ENCODE measurements at regions not wholly inside any gene's neighbourhood (a gene's known extent, or its start where the extent isn't known, plus 50 kb on each side); places are given as distances from the start of the nearest gene placed in this dataset.

- TF ChIP-seq, protein P1, sequence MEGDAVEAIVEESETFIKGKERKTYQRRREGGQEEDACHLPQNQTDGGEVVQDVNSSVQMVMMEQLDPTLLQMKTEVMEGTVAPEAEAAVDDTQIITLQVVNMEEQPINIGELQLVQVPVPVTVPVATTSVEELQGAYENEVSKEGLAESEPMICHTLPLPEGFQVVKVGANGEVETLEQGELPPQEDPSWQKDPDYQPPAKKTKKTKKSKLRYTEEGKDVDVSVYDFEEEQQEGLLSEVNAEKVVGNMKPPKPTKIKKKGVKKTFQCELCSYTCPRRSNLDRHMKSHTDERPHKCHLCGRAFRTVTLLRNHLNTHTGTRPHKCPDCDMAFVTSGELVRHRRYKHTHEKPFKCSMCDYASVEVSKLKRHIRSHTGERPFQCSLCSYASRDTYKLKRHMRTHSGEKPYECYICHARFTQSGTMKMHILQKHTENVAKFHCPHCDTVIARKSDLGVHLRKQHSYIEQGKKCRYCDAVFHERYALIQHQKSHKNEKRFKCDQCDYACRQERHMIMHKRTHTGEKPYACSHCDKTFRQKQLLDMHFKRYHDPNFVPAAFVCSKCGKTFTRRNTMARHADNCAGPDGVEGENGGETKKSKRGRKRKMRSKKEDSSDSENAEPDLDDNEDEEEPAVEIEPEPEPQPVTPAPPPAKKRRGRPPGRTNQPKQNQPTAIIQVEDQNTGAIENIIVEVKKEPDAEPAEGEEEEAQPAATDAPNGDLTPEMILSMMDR (IDR thresholded peaks at IDR 0.05; ENCODE audit: insufficient read depth, low read length, poor library complexity, severe bottlenecking) = no peak
- TF ChIP-seq EZH2phosphoT487 (conservative IDR thresholded peaks at IDR 0.05; ENCODE audit: low read length) = no peak
Observed at GRCh38 chr1:80659161-80659560, 1141.6 kb upstream of the ADGRL2 start.

Data from SU-DHL-6 (cell line).